Esophagus muscularis mucosa (tissue), 3 donors: ENCODE measurements at regions not wholly inside any gene's neighbourhood (a gene's known extent, or its start where the extent isn't known, plus 50 kb on each side); places are given as distances from the start of the nearest gene placed in this dataset.

ENCODE experiments used
- POLR2A ChIP-seq: fragments of 450-650 bp; IDR thresholded peaks from one replicate; pipeline ENCODE4 v1.6.1; 2017; ENCODE audit warnings: antibody characterized with exemption, moderate library complexity, mild to moderate bottlenecking, low read depth
- TF ChIP-seq, protein P1 (sequence below), 3 experiments: fragments of 200-600 bp in 2 of 3; fragments of 450-650 bp in 1 of 3; sonication (generic) in 2 of 3; IDR thresholded peaks; one replicate each; pipeline ENCODE4 v1.5.1; 2017 to 2019; ENCODE audit warnings: antibody characterized with exemption in 3 of 3, mild to moderate bottlenecking in 2 of 3, moderate library complexity in 1 of 3

DNA sequence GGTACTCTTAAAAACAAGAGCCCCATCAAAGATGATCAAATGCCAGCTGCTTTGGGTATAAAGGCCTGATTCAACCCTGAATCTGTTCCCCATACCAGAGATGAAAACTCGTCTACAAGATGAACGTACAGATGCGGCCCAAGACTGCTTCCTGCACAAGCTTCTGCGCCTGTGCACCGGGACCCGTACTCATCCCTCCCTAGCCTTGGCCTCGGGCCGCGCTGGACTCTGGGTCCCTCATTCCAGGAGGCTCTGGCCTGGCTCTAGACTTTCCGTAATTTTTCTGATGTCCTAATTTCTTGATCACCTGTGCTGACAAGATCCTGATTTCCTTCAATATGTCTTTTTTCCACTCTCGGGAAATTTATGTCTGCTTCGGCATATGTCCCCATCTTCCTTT lies 612.3 kb downstream of the BNC2 start:
- TF ChIP-seq, protein P1, sequence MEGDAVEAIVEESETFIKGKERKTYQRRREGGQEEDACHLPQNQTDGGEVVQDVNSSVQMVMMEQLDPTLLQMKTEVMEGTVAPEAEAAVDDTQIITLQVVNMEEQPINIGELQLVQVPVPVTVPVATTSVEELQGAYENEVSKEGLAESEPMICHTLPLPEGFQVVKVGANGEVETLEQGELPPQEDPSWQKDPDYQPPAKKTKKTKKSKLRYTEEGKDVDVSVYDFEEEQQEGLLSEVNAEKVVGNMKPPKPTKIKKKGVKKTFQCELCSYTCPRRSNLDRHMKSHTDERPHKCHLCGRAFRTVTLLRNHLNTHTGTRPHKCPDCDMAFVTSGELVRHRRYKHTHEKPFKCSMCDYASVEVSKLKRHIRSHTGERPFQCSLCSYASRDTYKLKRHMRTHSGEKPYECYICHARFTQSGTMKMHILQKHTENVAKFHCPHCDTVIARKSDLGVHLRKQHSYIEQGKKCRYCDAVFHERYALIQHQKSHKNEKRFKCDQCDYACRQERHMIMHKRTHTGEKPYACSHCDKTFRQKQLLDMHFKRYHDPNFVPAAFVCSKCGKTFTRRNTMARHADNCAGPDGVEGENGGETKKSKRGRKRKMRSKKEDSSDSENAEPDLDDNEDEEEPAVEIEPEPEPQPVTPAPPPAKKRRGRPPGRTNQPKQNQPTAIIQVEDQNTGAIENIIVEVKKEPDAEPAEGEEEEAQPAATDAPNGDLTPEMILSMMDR (IDR thresholded peaks at IDR 0.05), result no peak
- no peak for TF ChIP-seq POLR2A
